ENCODE measurements at regions not wholly inside any gene's neighbourhood (a gene's known extent, or its start where the extent isn't known, plus 50 kb on each side); places are given as distances from the start of the nearest gene placed in this dataset.

DNA sequence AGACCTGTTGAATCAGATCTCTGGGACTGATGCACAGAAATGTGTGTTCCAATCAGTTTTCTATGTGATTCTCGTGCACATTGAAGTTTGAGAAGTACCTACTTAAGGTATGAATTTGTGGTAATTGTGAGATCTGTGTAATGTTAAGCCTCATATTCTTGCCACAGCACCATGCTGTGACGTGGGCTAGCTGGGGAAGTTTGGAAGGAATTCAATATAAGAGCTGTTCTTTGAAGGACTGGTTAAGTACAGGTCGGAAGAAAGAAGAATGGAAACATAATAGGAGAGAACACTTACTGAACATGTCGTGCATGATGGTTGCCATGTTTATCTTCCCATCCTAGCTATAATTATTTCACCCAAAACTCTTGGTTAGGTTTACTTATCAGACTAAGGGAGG lies 79.7 kb upstream of the CXXC4 start:
- H3K27me3 ChIP-seq (ENCODE audit: control insufficient read depth in 2 of 2, insufficient read depth in 2 of 2, low read length in 2 of 2): no peaks in the 10 kb centered on the region
- H3K79me2 ChIP-seq (ENCODE audit: control insufficient read depth, insufficient read depth, low read length): no peaks in the 10 kb centered on the region
- dilution Hi-C loops (cut with MboI; ENCODE audit: extremely low pct_ligation_motif_present, low sequenced_read_pairs) (no loop called here), intact Hi-C loops (cut with micrococcal nuclease) (no loop called here)
- POLR2A ChIA-PET: no interaction called here
- TF ChIP-seq MAX (IDR thresholded peaks at IDR 0.05; ENCODE audit: insufficient read depth, insufficient read length): no peak
- no peak for TF ChIP-seq JUN (IDR thresholded peaks at IDR 0.05; ENCODE audit: borderline replicate concordance, insufficient read depth, insufficient read length, low read depth)
- no peak for TF ChIP-seq GATA2 (IDR thresholded peaks at IDR 0.05; ENCODE audit: insufficient read depth, insufficient read length, low read depth, low read length)
- no peak for TF ChIP-seq FOS (IDR thresholded peaks at IDR 0.05; ENCODE audit: borderline replicate concordance, insufficient read depth, low read length)
- TF ChIP-seq POLR2A (IDR thresholded peaks at IDR 0.05; ENCODE audit: low read depth, low read length): no peak
- no peak for TF ChIP-seq POLR2AphosphoS5 (IDR thresholded peaks at IDR 0.05; ENCODE audit: insufficient read depth, low read depth, low read length)
- TF ChIP-seq EZH2 (IDR thresholded peaks at IDR 0.05; ENCODE audit: borderline replicate concordance, low read depth, low read length, severe bottlenecking): no peak
- no peak for TF ChIP-seq MYC (IDR thresholded peaks at IDR 0.05; ENCODE audit: low read depth, low read length)
- no peak for TF ChIP-seq CTCF (IDR thresholded peaks at IDR 0.05; ENCODE audit: extremely low read depth in 1 of 2, insufficient read depth in 1 of 2, low read depth in 1 of 2, low read length in 2 of 2)
- H3K36me3 ChIP-seq (ENCODE audit: control insufficient read depth in 2 of 2, extremely low read depth in 1 of 2, insufficient read depth in 2 of 2, low read length in 2 of 2): no peaks in the 10 kb centered on the region
- H3K9me1 ChIP-seq (replicated peaks; ENCODE audit: control insufficient read depth, extremely low read depth, insufficient read depth, low read length): no peaks in the 10 kb centered on the region
- H3K9me3 ChIP-seq (replicated peaks; ENCODE audit: control insufficient read depth, insufficient read depth, low read length): no peaks in the 10 kb centered on the region
- CTCF ChIA-PET: no interaction called here
- H3K4me3 ChIP-seq (replicated peaks in 1 of 3; ENCODE audit: insufficient read depth in 1 of 3, low read depth in 1 of 3, low read length in 3 of 3): no peak overlapping the region
- DNase-seq (ENCODE audit: low read depth, low spot score) (no peak), FAIRE-seq (no peak)
- H3K9ac ChIP-seq (replicated peaks; ENCODE audit: extremely low read depth, insufficient read depth, low read length): no peak overlapping the region
- no peaks in the 10 kb centered on the region for H3K4me1 ChIP-seq (ENCODE audit: control insufficient read depth, extremely low read depth, insufficient read depth, low read length)
- no peak overlapping the region for H2AFZ ChIP-seq (ENCODE audit: low read depth, low read length)
- no peaks in the 10 kb centered on the region for H4K20me1 ChIP-seq (replicated peaks; ENCODE audit: control insufficient read depth, extremely low read depth, insufficient read depth, low read length)
- no TSS peak for BruUV-seq (replicated peaks)
- no peak overlapping the region for H3K27ac ChIP-seq (ENCODE audit: insufficient read depth, low read depth, low read length)
- no peak overlapping the region for H3K4me2 ChIP-seq (ENCODE audit: insufficient read depth, low read length)

All from endothelial cell of umbilical vein (primary cell).